Endothelial cell (in vitro differentiated cells): ENCODE measurements at regions not wholly inside any gene's neighbourhood (a gene's known extent, or its start where the extent isn't known, plus 50 kb on each side); places are given as distances from the start of the nearest gene placed in this dataset.

Source experiments
- DNase-seq: peaks from one replicate; pipeline ENCODE4 v3.0.0; 2021; ENCODE audit warnings: low spot score
- H3K27ac Mint-ChIP-seq: one replicate; pipeline ENCODE4 v1.8.0; 2021; ENCODE audit warnings: mixed read lengths, inconsistent platforms; ENCODE audit not compliant: unreplicated experiment
- H3K27me3 Mint-ChIP-seq: one replicate; pipeline ENCODE4 v1.8.0; 2021; ENCODE audit warnings: mild to moderate bottlenecking, moderate library complexity, mixed read lengths, inconsistent platforms; ENCODE audit not compliant: unreplicated experiment
- H3K36me3 Mint-ChIP-seq: one replicate; pipeline ENCODE4 v1.8.0; 2021; ENCODE audit warnings: mild to moderate bottlenecking, low read depth, mixed read lengths, inconsistent platforms; ENCODE audit not compliant: unreplicated experiment
- H3K4me1 Mint-ChIP-seq: one replicate; pipeline ENCODE4 v1.8.0; 2021; ENCODE audit warnings: mild to moderate bottlenecking, mixed read lengths, inconsistent platforms; ENCODE audit not compliant: unreplicated experiment
- H3K4me3 Mint-ChIP-seq: one replicate; pipeline ENCODE4 v1.8.0; 2021; ENCODE audit warnings: mild to moderate bottlenecking, mixed read lengths, inconsistent platforms; ENCODE audit not compliant: unreplicated experiment
- H3K9me3 Mint-ChIP-seq: one replicate; pipeline ENCODE4 v1.8.0; 2021; ENCODE audit warnings: mixed read lengths, inconsistent platforms; ENCODE audit not compliant: unreplicated experiment
- CTCF ChIP-seq: fragments of 200-600 bp; sonication (generic); IDR thresholded peaks from one replicate; pipeline ENCODE4 v1.5.0; 2021; ENCODE audit warnings: antibody characterized with exemption; ENCODE audit not compliant: unreplicated experiment

DNA sequence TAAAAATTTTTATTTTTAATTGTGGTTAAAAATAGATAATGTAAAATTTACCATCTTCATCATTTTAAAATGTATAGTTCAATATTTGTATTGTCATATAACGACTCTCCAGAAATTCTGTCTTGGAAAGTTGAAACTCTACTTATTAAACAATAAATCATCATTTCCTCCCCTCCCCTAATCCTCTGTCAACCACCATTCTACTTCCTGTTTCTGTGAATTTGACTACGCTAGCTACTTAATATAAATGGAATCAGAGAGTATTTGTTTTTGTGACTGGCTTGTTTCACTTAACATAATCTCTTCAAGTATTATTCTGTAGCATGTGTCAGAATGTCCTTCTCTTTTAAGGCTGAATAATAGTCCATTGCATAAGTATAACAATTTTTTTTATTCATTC lies 729.0 kb upstream of the AADAT start:
- no peaks in the 10 kb centered on the region for H3K4me1 Mint-ChIP-seq
- no peak for TF ChIP-seq CTCF
- H3K27me3 Mint-ChIP-seq = peaks cover 2% of the 10 kb centered on the region
- H3K4me3 Mint-ChIP-seq = no peak overlapping the region
- no peaks in the 10 kb centered on the region for H3K36me3 Mint-ChIP-seq
- H3K9me3 Mint-ChIP-seq = peaks cover 11% of the 10 kb centered on the region
- DNase-seq = no peak
- no peak overlapping the region for H3K27ac Mint-ChIP-seq

DNA sequence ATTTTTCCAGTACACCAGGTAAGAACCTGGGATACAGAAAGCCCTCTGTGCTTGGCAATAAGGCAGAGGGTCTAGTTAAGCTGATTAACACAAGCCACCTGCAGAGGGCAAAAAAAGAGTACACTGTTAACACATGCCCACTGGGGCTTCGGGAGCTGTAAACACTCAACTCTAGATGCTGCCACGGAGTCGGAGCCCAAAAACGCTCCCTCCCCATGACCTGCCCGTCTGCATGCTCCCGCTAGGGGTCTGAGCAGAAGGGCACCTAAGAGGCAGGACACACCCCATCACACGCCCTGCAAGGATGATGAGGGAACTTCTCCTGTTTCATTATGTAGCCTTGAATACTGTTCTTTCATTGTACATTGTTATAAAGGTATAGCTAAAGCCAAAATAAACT lies 715.6 kb upstream of the AADAT start:
- Mint-ChIP-seq H3K36me3 (no peaks in the 10 kb centered on the region), H3K9me3 (no peaks in the 10 kb centered on the region), H3K4me3 (no peak overlapping the region), H3K27ac (no peak overlapping the region), H3K4me1 (no peaks in the 10 kb centered on the region), H3K27me3 (no peaks in the 10 kb centered on the region)
- DNase-seq = no peak
- no peak for TF ChIP-seq CTCF

DNA sequence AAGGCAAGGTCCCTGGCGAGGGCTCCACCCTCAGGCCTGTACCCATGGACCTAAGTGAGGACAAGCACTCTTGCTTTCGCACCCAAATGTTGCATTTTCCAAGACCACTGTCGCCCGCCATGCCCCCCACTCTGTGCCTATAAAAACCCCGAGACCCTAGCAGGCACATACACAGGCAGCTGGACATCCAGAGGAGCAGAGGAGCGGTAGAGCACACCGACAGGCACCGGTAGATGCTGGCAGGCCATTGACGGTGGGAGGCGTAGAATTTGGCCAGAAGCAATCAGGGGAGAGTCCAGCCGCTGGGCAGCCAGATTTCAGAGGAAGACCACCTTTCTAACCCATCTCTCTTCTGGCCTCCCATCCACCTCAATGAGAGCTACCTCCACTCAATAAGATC lies 715.2 kb upstream of the AADAT start:
- no peaks in the 10 kb centered on the region for H3K4me1 Mint-ChIP-seq
- no peak for TF ChIP-seq CTCF
- DNase-seq = no peak
- no peak overlapping the region for H3K4me3 Mint-ChIP-seq
- H3K27me3 Mint-ChIP-seq = no peaks in the 10 kb centered on the region
- no peak overlapping the region for H3K27ac Mint-ChIP-seq
- H3K36me3 Mint-ChIP-seq = no peaks in the 10 kb centered on the region
- no peaks in the 10 kb centered on the region for H3K9me3 Mint-ChIP-seq

GRCh38 chr4:170803492-170803891 lies 713.7 kb upstream of the AADAT start:
- H3K36me3 Mint-ChIP-seq = no peaks in the 10 kb centered on the region
- TF ChIP-seq CTCF = no peak
- no peaks in the 10 kb centered on the region for H3K9me3 Mint-ChIP-seq
- no peaks in the 10 kb centered on the region for H3K27me3 Mint-ChIP-seq
- DNase-seq = no peak
- no peak overlapping the region for H3K4me3 Mint-ChIP-seq
- H3K27ac Mint-ChIP-seq = no peak overlapping the region
- H3K4me1 Mint-ChIP-seq = no peaks in the 10 kb centered on the region

- no peaks in the 10 kb centered on the region for H3K4me1 Mint-ChIP-seq
- no peak overlapping the region for H3K27ac Mint-ChIP-seq
- no peaks in the 10 kb centered on the region for H3K36me3 Mint-ChIP-seq
- no peak for TF ChIP-seq CTCF
- no peaks in the 10 kb centered on the region for H3K9me3 Mint-ChIP-seq
- H3K4me3 Mint-ChIP-seq = no peak overlapping the region
- H3K27me3 Mint-ChIP-seq = no peaks in the 10 kb centered on the region
- no peak for DNase-seq
Observed at GRCh38 chr4:170801771-170802170, 712.0 kb upstream of the AADAT start.
